ENCODE measurements at regions not wholly inside any gene's neighbourhood (a gene's known extent, or its start where the extent isn't known, plus 50 kb on each side); places are given as distances from the start of the nearest gene placed in this dataset.

- Histone ChIP-seq H3K4me2 (ENCODE audit: extremely low read depth, insufficient read depth, low read length) (no peak overlapping the region), H3K79me2 (ENCODE audit: control insufficient read depth, insufficient read depth, low read length) (no peaks in the 10 kb centered on the region), H3K9ac (ENCODE audit: insufficient read depth, low read length) (no peak overlapping the region), H3K4me3 (replicated peaks in 1 of 4; ENCODE audit: control extremely low read depth in 1 of 4, insufficient read depth in 1 of 4, low read depth in 3 of 4, low read length in 4 of 4) (no peak overlapping the region), H3K27ac (ENCODE audit: insufficient read depth, low read length) (no peak overlapping the region), H2AFZ (ENCODE audit: low read length) (no peak overlapping the region), H3K9me3 (ENCODE audit: control insufficient read depth, insufficient read depth, low read depth, low read length) (no peaks in the 10 kb centered on the region), H3K27me3 (ENCODE audit: control insufficient read depth, insufficient read depth, low read length) (no peaks in the 10 kb centered on the region), H4K20me1 (ENCODE audit: control insufficient read depth, extremely low read depth, insufficient read depth, low read length) (no peaks in the 10 kb centered on the region), H3K36me3 (ENCODE audit: control insufficient read depth, insufficient read depth, low read length) (no peaks in the 10 kb centered on the region), H3K4me1 (ENCODE audit: control insufficient read depth, extremely low read depth, insufficient read depth, low read length) (no peaks in the 10 kb centered on the region)
- TF ChIP-seq EZH2 (IDR thresholded peaks at IDR 0.05; ENCODE audit: low read length, missing control alignments) (no peak), CTCF (conservative IDR thresholded peaks at IDR 0.05 in 1 of 2, IDR thresholded peaks at IDR 0.05 in 1 of 2; ENCODE audit: low read depth in 1 of 2, low read length in 2 of 2) (peak; percentile 39 to 79)
- DNase-seq (ENCODE audit: low read depth in 2 of 2): peak; percentile 6 to 59
Observed at GRCh38 chr7:123367484-123368122, 166.8 kb downstream of the IQUB start.

GRCh38 chr7:123367031-123367430, 167.3 kb upstream of the SLC13A1 start:
- Histone ChIP-seq H3K79me2 (ENCODE audit: control insufficient read depth, insufficient read depth, low read length) (no peaks in the 10 kb centered on the region), H3K9me3 (ENCODE audit: control insufficient read depth, insufficient read depth, low read depth, low read length) (no peaks in the 10 kb centered on the region), H3K4me3 (replicated peaks in 1 of 4; ENCODE audit: control extremely low read depth in 1 of 4, insufficient read depth in 1 of 4, low read depth in 3 of 4, low read length in 4 of 4) (no peak overlapping the region), H4K20me1 (ENCODE audit: control insufficient read depth, extremely low read depth, insufficient read depth, low read length) (no peaks in the 10 kb centered on the region), H3K27me3 (ENCODE audit: control insufficient read depth, insufficient read depth, low read length) (no peaks in the 10 kb centered on the region), H3K4me2 (ENCODE audit: extremely low read depth, insufficient read depth, low read length) (no peak overlapping the region), H3K9ac (ENCODE audit: insufficient read depth, low read length) (no peak overlapping the region), H2AFZ (ENCODE audit: low read length) (no peak overlapping the region), H3K4me1 (ENCODE audit: control insufficient read depth, extremely low read depth, insufficient read depth, low read length) (no peaks in the 10 kb centered on the region), H3K36me3 (ENCODE audit: control insufficient read depth, insufficient read depth, low read length) (no peaks in the 10 kb centered on the region), H3K27ac (ENCODE audit: insufficient read depth, low read length) (no peak overlapping the region)
- DNase-seq (ENCODE audit: low read depth in 2 of 2): no peak
- TF ChIP-seq CTCF (conservative IDR thresholded peaks at IDR 0.05 in 1 of 2, IDR thresholded peaks at IDR 0.05 in 1 of 2; ENCODE audit: low read depth in 1 of 2, low read length in 2 of 2) (no peak), EZH2 (IDR thresholded peaks at IDR 0.05; ENCODE audit: low read length, missing control alignments) (no peak)

- Histone ChIP-seq H3K36me3 (ENCODE audit: control insufficient read depth, insufficient read depth, low read length) (no peaks in the 10 kb centered on the region), H3K4me3 (replicated peaks in 1 of 4; ENCODE audit: control extremely low read depth in 1 of 4, insufficient read depth in 1 of 4, low read depth in 3 of 4, low read length in 4 of 4) (no peak overlapping the region), H3K27ac (ENCODE audit: insufficient read depth, low read length) (no peak overlapping the region), H3K79me2 (ENCODE audit: control insufficient read depth, insufficient read depth, low read length) (no peaks in the 10 kb centered on the region), H3K4me1 (ENCODE audit: control insufficient read depth, extremely low read depth, insufficient read depth, low read length) (no peaks in the 10 kb centered on the region), H3K27me3 (ENCODE audit: control insufficient read depth, insufficient read depth, low read length) (no peaks in the 10 kb centered on the region), H3K9me3 (ENCODE audit: control insufficient read depth, insufficient read depth, low read depth, low read length) (no peaks in the 10 kb centered on the region), H3K9ac (ENCODE audit: insufficient read depth, low read length) (no peak overlapping the region), H2AFZ (ENCODE audit: low read length) (no peak overlapping the region), H4K20me1 (ENCODE audit: control insufficient read depth, extremely low read depth, insufficient read depth, low read length) (no peaks in the 10 kb centered on the region), H3K4me2 (ENCODE audit: extremely low read depth, insufficient read depth, low read length) (no peak overlapping the region)
- no peak for DNase-seq (ENCODE audit: low read depth in 2 of 2)
- no peak for TF ChIP-seq CTCF (conservative IDR thresholded peaks at IDR 0.05 in 1 of 2, IDR thresholded peaks at IDR 0.05 in 1 of 2; ENCODE audit: low read depth in 1 of 2, low read length in 2 of 2)
- TF ChIP-seq EZH2 (IDR thresholded peaks at IDR 0.05; ENCODE audit: low read length, missing control alignments): no peak
Observed at GRCh38 chr7:123366626-123367025, 166.9 kb upstream of the SLC13A1 start.

All from fibroblast of lung (primary cell).